ENCODE measurements at regions not wholly inside any gene's neighbourhood (a gene's known extent, or its start where the extent isn't known, plus 50 kb on each side); places are given as distances from the start of the nearest gene placed in this dataset.

DNA sequence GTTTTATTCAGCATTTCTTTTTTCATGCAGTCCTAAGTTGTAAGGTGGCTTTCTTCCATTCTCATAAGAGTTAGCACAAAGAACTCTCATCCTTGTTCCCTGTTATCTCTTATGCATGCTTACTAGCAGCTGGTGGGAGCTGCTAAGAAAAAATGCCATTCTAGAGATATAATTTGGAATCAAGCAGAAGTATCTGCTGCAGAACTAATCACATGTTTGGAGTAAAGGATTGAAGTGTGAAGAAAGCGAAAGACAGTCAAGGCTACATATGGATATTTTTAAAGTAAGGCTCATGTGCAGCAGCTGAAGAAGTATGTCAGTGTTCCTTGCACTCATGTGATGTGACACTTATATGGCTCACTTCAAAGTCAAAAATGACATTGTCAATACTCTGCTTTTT lies 116.2 kb upstream of the PCED1B start:
- Histone ChIP-seq H3K27ac (ENCODE audit: low read depth, low read length) (no peak overlapping the region), H4K20me1 (ENCODE audit: insufficient read depth) (no peaks in the 10 kb centered on the region), H2AFZ (ENCODE audit: low read depth, low read length, poor library complexity, severe bottlenecking) (no peak overlapping the region), H3K4me2 (ENCODE audit: low read length) (no peak overlapping the region), H3K9ac (ENCODE audit: low read length) (no peak overlapping the region), H3K4me3 (replicated peaks in 1 of 2; ENCODE audit: low read depth in 1 of 2, low read length in 2 of 2) (no peak overlapping the region), H3K79me2 (ENCODE audit: insufficient read depth, low read length) (no peaks in the 10 kb centered on the region), H3K36me3 (ENCODE audit: control insufficient read depth in 1 of 2, insufficient read depth in 2 of 2, low read length in 2 of 2) (no peaks in the 10 kb centered on the region), H3K27me3 (ENCODE audit: insufficient read depth, low read length) (no peaks in the 10 kb centered on the region), H3K4me1 (ENCODE audit: control insufficient read depth in 1 of 2, insufficient read depth in 2 of 2, low read length in 2 of 2) (peaks cover 14 to 41% of the 10 kb centered on the region in 2 experiments), H3K9me3 (ENCODE audit: control insufficient read depth in 1 of 2, insufficient read depth in 1 of 2, low read depth in 1 of 2, low read length in 2 of 2) (no peaks in the 10 kb centered on the region), H3K9me2 (ENCODE audit: insufficient read depth) (no peaks in the 10 kb centered on the region)
- ChIA-PET CTCF (no interaction called here), POLR2A (no interaction called here), RAD21 (ENCODE audit: low non-redundant PET in 1 of 2, low total read pairs in 2 of 2, uncharacterized antibody in 2 of 2, unreplicated experiment in 2 of 2) (no interaction called here)
- no TSS peak for BruUV-seq (replicated peaks)
- no peak for DNase-seq (ENCODE audit: low read depth, low spot score)
- intact Hi-C loops (cut with micrococcal nuclease) = no loop called here
- TF ChIP-seq CEBPB (IDR thresholded peaks at IDR 0.05; ENCODE audit: low read depth) = no peak
- TF ChIP-seq JUND (IDR thresholded peaks at IDR 0.05) = no peak
- TF ChIP-seq SP1 (IDR thresholded peaks at IDR 0.05; ENCODE audit: low read depth) = no peak
- no peak for TF ChIP-seq TCF7L2 (IDR thresholded peaks at IDR 0.05; ENCODE audit: borderline replicate concordance, extremely low read depth, insufficient read depth, insufficient read length)
- no peak for TF ChIP-seq EZH2phosphoT487 (IDR thresholded peaks at IDR 0.05; ENCODE audit: borderline replicate concordance)
- TF ChIP-seq CBX3 (IDR thresholded peaks at IDR 0.05; ENCODE audit: low read depth) = no peak
- ATAC-seq = no peak

DNA sequence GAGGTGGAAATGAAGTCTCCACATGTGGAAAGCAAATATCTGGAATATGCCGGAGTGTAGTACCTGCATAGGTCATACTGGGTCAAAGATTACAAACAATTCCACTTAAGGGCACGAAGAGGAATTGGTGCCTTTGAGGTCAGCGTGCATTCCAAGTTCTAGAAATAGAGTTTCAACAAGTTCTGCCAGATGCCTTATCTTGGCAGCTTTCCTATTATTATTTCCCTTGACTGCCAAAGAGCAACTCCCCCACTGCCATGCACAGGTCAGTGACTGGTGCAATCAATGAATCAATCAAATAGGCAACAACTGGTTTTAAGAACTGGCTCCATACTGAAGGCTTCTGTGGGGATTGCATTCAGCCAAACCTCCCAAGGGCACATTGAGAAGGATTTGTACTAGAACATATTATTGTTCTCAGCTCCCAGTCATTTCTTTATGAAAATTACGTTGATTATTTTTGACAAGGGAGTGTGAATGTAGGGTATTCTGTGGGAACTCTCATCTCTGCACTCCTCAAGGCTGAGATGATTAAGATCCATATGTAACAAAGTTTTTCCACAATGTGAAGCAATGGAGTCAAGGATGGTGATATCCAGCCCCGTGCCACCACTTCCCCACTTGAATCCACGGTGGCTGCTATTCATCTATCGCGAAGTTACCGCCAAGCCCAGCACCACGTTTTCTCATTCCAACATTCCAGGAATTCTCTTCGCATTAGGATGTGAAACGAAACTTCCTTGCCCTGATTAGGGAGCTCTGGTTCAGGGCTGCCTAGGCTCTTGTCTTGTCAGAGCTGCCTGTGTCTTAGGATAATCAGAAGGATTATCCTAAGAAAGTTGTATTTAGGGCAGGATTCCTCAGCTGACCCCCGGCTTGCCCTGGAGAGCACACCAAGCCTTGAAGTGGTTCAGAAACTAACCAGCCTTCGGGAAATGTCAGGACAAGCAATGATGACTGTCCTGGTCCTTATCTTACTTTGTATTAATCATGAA lies 115.1 kb upstream of the PCED1B start:
- no peaks in the 10 kb centered on the region for H3K36me3 ChIP-seq (ENCODE audit: control insufficient read depth in 1 of 2, insufficient read depth in 2 of 2, low read length in 2 of 2)
- H3K4me3 ChIP-seq (replicated peaks in 1 of 2; ENCODE audit: low read depth in 1 of 2, low read length in 2 of 2) = peak overlapping the region; percentile 2 to 4; a peak in 2 of 4 replicates
- no TSS peak for BruUV-seq (replicated peaks)
- ChIA-PET POLR2A (no interaction called here), CTCF (interaction anchor here (2.1 kb wide), 1 partner anchor 20 kb away, joined by 7 read pairs; no protein-coding TSS in a partner anchor), RAD21 (ENCODE audit: low non-redundant PET in 1 of 2, low total read pairs in 2 of 2, uncharacterized antibody in 2 of 2, unreplicated experiment in 2 of 2) (no interaction called here)
- no peak overlapping the region for H3K27ac ChIP-seq (ENCODE audit: low read depth, low read length)
- no peak overlapping the region for H3K9ac ChIP-seq (ENCODE audit: low read length)
- H3K79me2 ChIP-seq (ENCODE audit: insufficient read depth, low read length) = no peaks in the 10 kb centered on the region
- no peaks in the 10 kb centered on the region for H4K20me1 ChIP-seq (ENCODE audit: insufficient read depth)
- H3K9me3 ChIP-seq (ENCODE audit: control insufficient read depth in 1 of 2, insufficient read depth in 1 of 2, low read depth in 1 of 2, low read length in 2 of 2) = no peaks in the 10 kb centered on the region
- ATAC-seq (peak; percentile 76), DNase-seq (ENCODE audit: low read depth, low spot score) (no peak)
- TF ChIP-seq, protein P1, sequence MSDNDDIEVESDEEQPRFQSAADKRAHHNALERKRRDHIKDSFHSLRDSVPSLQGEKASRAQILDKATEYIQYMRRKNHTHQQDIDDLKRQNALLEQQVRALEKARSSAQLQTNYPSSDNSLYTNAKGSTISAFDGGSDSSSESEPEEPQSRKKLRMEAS (IDR thresholded peaks at IDR 0.05) = peak; percentile 24; the same call in 1 of the 2 replicates
- TF ChIP-seq CEBPB (IDR thresholded peaks at IDR 0.05; ENCODE audit: low read depth) (0 out of 2 replicates have a peak, but pooled peaks have one; percentile 19), TCF7L2 (IDR thresholded peaks at IDR 0.05; ENCODE audit: borderline replicate concordance, extremely low read depth, insufficient read depth, insufficient read length) (no peak), SP1 (IDR thresholded peaks at IDR 0.05; ENCODE audit: low read depth) (peak; percentile 39; the same call in 1 of the 2 replicates)
- peak overlapping the region; percentile 47 for H3K4me2 ChIP-seq (ENCODE audit: low read length)
- intact Hi-C loops (cut with micrococcal nuclease) = no loop called here
- no peaks in the 10 kb centered on the region for H3K9me2 ChIP-seq (ENCODE audit: insufficient read depth)
- H3K27me3 ChIP-seq (ENCODE audit: insufficient read depth, low read length) = no peaks in the 10 kb centered on the region
- H3K4me1 ChIP-seq (ENCODE audit: control insufficient read depth in 1 of 2, insufficient read depth in 2 of 2, low read length in 2 of 2) = peaks cover 14 to 36% of the 10 kb centered on the region in 2 experiments
- peak overlapping the region; percentile 4 for H2AFZ ChIP-seq (ENCODE audit: low read depth, low read length, poor library complexity, severe bottlenecking)
